NT2/D1 (cell line): ENCODE measurements at regions not wholly inside any gene's neighbourhood (a gene's known extent, or its start where the extent isn't known, plus 50 kb on each side); places are given as distances from the start of the nearest gene placed in this dataset.

Source experiments
- DNase-seq: peaks from one replicate; pipeline ENCODE4 v3.0.0-alpha.2; 2011; ENCODE audit warnings: low read depth, low spot score
- H3K27me3 ChIP-seq: 2 replicates; pipeline ENCODE4 v1.6.0; 2011; ENCODE audit warnings: mild to moderate bottlenecking; ENCODE audit not compliant: insufficient read length, insufficient read depth
- H3K36me3 ChIP-seq: 2 replicates; pipeline ENCODE4 v1.6.1; 2011; ENCODE audit warnings: mild to moderate bottlenecking, low read length, mixed read lengths; ENCODE audit not compliant: insufficient read depth, insufficient read length
- H3K4me1 ChIP-seq: 2 replicates; pipeline ENCODE4 v1.5.1; 2011; ENCODE audit not compliant: insufficient read depth, insufficient read length
- H3K4me3 ChIP-seq: 2 replicates; pipeline ENCODE4 v1.5.1; 2011; ENCODE audit warnings: low read depth; ENCODE audit not compliant: insufficient read length
- H3K9ac ChIP-seq: 2 replicates; pipeline ENCODE4 v1.6.0; 2011; ENCODE audit warnings: low read depth; ENCODE audit not compliant: insufficient read length
- H3K9me3 ChIP-seq: 2 replicates; pipeline ENCODE4 v1.5.1; 2011; ENCODE audit warnings: mild to moderate bottlenecking, low read length; ENCODE audit not compliant: insufficient read depth
- SUZ12 ChIP-seq: IDR thresholded peaks from 2 replicates; pipeline ENCODE4 v1.6.1; 2011; ENCODE audit not compliant: insufficient read length, insufficient read depth; ENCODE audit errors: extremely low read depth
- YY1 ChIP-seq: IDR thresholded peaks from 2 replicates; pipeline ENCODE4 v1.6.1; 2011; ENCODE audit not compliant: insufficient read length, insufficient read depth
- ZNF274 ChIP-seq: IDR thresholded peaks from 2 replicates; pipeline ENCODE4 v1.6.1; 2011; ENCODE audit warnings: mild to moderate bottlenecking, low read depth, low read length

DNA sequence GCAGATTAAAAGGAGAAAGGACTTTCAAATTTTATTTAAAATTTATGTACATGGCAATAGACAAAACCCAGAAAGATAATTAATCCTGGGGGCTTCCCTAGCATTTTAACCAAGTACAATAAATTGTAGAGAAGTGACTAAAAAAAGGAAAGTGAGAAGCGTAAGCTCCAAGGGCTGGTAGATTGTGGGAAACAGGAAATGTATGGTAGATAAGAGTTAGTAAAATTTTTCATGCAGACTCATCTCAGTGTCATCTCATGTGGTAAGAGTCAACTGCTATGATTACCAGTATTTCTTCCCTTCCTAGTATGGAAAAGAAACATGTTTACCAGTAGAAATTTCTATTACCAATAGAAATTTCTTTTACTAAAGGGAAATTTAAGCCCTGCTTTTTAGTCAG, 464.3 kb upstream of the AGTR1 start:
- TF ChIP-seq ZNF274 = no peak
- no peak for TF ChIP-seq SUZ12
- TF ChIP-seq YY1 = no peak
- Histone ChIP-seq H3K9ac (no peak overlapping the region), H3K4me1 (no peaks in the 10 kb centered on the region), H3K4me3 (no peak overlapping the region), H3K36me3 (no peaks in the 10 kb centered on the region), H3K27me3 (no peaks in the 10 kb centered on the region), H3K9me3 (no peaks in the 10 kb centered on the region)
- DNase-seq = no peak

- H3K36me3 ChIP-seq = no peaks in the 10 kb centered on the region
- no peaks in the 10 kb centered on the region for H3K9me3 ChIP-seq
- no peak overlapping the region for H3K9ac ChIP-seq
- no peaks in the 10 kb centered on the region for H3K4me1 ChIP-seq
- H3K27me3 ChIP-seq = no peaks in the 10 kb centered on the region
- TF ChIP-seq YY1 (no peak), SUZ12 (no peak), ZNF274 (no peak)
- no peak for DNase-seq
- H3K4me3 ChIP-seq = no peak overlapping the region
These were observed 463.2 kb upstream of the AGTR1 start for GRCh38 chr3:148234536-148234935.

GRCh38 chr3:148235566-148235965, 462.1 kb upstream of the AGTR1 start:
- H3K9ac ChIP-seq = no peak overlapping the region
- no peaks in the 10 kb centered on the region for H3K4me1 ChIP-seq
- H3K9me3 ChIP-seq = no peaks in the 10 kb centered on the region
- H3K27me3 ChIP-seq = no peaks in the 10 kb centered on the region
- no peak overlapping the region for H3K4me3 ChIP-seq
- TF ChIP-seq YY1 = no peak
- no peak for TF ChIP-seq SUZ12
- TF ChIP-seq ZNF274 = no peak
- no peak for DNase-seq
- no peaks in the 10 kb centered on the region for H3K36me3 ChIP-seq

DNA sequence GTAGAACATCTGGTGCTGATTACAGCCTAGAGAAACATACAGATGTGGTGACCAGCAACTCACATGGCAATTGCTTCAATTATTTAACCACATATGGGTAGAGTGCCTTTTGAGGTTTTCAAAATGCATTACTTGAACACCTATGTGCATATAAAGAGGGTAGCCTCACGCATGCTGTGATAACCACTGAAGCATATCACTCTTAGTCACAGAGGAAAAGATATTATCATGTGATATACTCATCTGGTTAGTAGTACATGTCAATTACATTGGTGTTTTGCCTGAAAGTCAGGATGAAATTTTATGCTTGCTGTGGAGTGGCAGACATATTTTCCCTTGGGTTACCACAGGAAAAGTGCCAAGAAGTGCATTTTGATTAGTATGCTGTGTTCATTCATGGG, 459.3 kb upstream of the AGTR1 start:
- Histone ChIP-seq H3K9me3 (no peaks in the 10 kb centered on the region), H3K4me1 (no peaks in the 10 kb centered on the region), H3K27me3 (no peaks in the 10 kb centered on the region), H3K9ac (no peak overlapping the region), H3K4me3 (no peak overlapping the region), H3K36me3 (no peaks in the 10 kb centered on the region)
- no peak for DNase-seq
- TF ChIP-seq SUZ12 = no peak
- TF ChIP-seq ZNF274 = no peak

GRCh38 chr3:148240351-148240750, 457.4 kb upstream of the AGTR1 start:
- Histone ChIP-seq H3K9ac (no peak overlapping the region), H3K4me3 (no peak overlapping the region), H3K9me3 (no peaks in the 10 kb centered on the region), H3K27me3 (no peaks in the 10 kb centered on the region), H3K4me1 (no peaks in the 10 kb centered on the region), H3K36me3 (no peaks in the 10 kb centered on the region)
- DNase-seq = no peak
- no peak for TF ChIP-seq YY1
- no peak for TF ChIP-seq SUZ12
- TF ChIP-seq ZNF274 = no peak

- DNase-seq = no peak
- Histone ChIP-seq H3K4me1 (no peaks in the 10 kb centered on the region), H3K9me3 (no peaks in the 10 kb centered on the region), H3K27me3 (no peaks in the 10 kb centered on the region), H3K36me3 (no peaks in the 10 kb centered on the region), H3K9ac (no peak overlapping the region), H3K4me3 (no peak overlapping the region)
- TF ChIP-seq YY1 = no peak
- no peak for TF ChIP-seq ZNF274
- TF ChIP-seq SUZ12 = no peak
These were observed 454.1 kb upstream of the AGTR1 start for GRCh38 chr3:148243609-148244008.

DNA sequence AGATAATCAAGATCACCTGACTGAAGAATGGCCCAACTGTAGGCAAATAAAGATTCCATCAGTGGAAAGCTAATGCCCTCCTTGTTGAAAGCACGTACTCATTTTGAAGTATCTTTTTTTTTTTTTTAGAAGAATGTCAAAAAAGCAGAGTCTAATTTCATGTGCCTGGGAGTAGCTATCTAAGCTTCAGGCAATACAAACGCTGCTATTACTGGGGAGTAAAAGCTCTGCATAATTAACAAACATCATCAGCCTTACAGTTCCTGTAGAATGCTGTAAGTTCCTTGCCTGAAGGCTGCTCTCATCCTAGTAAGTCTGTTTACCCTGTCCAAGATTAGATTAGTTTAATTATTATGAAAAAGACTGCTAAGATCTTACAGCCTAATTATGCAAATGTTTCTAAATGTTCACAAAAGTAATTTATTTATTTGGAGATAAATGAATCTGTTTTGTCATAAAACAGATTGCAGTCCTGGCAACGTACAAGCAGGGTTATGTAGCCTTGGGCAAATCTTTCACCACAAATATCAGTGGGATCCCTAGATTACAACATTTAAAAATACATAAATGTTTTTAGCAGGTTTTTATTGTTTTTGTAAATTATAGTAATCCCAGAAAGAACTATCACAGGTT, 451.3 kb upstream of the AGTR1 start:
- no peaks in the 10 kb centered on the region for H3K36me3 ChIP-seq
- H3K27me3 ChIP-seq = no peaks in the 10 kb centered on the region
- no peak for DNase-seq
- H3K4me3 ChIP-seq = no peak overlapping the region
- no peak overlapping the region for H3K9ac ChIP-seq
- no peaks in the 10 kb centered on the region for H3K9me3 ChIP-seq
- H3K4me1 ChIP-seq = no peaks in the 10 kb centered on the region
- TF ChIP-seq SUZ12 (no peak), YY1 (no peak), ZNF274 (no peak)
